Neural progenitor cell (in vitro differentiated cells): ENCODE measurements at regions not wholly inside any gene's neighbourhood (a gene's known extent, or its start where the extent isn't known, plus 50 kb on each side); places are given as distances from the start of the nearest gene placed in this dataset.

Experiments
- DNase-seq: peaks from one replicate; pipeline ENCODE4 v3.0.0-alpha.2; 2016; ENCODE audit warnings: low spot score
- H2AFZ ChIP-seq: fragments of 200-600 bp; sonication (generic); replicated peaks from 2 replicates; pipeline ENCODE4 v1.6.1; 2016; ENCODE audit warnings: antibody characterized with exemption
- H3F3A ChIP-seq: fragments of 200-600 bp; sonication (generic); 2 replicates; pipeline ENCODE4 v1.6.1; 2016; ENCODE audit warnings: antibody characterized with exemption, low read depth
- H3K27ac ChIP-seq: fragments of 200-600 bp; sonication (generic); 2 replicates; pipeline ENCODE4 v1.5.1; 2016; ENCODE audit warnings: mild to moderate bottlenecking
- H3K27me3 ChIP-seq: fragments of 200-600 bp; sonication (generic); 2 replicates; pipeline ENCODE4 v1.6.1; 2016; ENCODE audit warnings: mild to moderate bottlenecking, moderate library complexity
- H3K36me3 ChIP-seq: fragments of 200-600 bp; sonication (generic); 2 replicates; pipeline ENCODE4 v1.5.1; 2016
- H3K4me1 ChIP-seq: fragments of 200-600 bp; sonication (generic); 2 replicates; pipeline ENCODE4 v1.6.1; 2016; ENCODE audit warnings: mixed run types
- H3K4me2 ChIP-seq: fragments of 200-600 bp; sonication (generic); 2 replicates; pipeline ENCODE4 v1.6.1; 2016
- H3K4me3 ChIP-seq: fragments of 200-600 bp; sonication (generic); 2 replicates; pipeline ENCODE4 v1.5.1; 2016
- H3K79me2 ChIP-seq: fragments of 200-600 bp; sonication (generic); 2 replicates; pipeline ENCODE4 v1.6.1; 2016; ENCODE audit warnings: low read depth
- H3K9ac ChIP-seq: fragments of 200-600 bp; sonication (generic); 2 replicates; pipeline ENCODE4 v1.6.1; 2016
- H3K9me3 ChIP-seq: fragments of 200-600 bp; sonication (generic); 2 replicates; pipeline ENCODE4 v1.5.1; 2016; ENCODE audit warnings: low read depth
- H4K20me1 ChIP-seq: fragments of 200-600 bp; sonication (generic); 2 replicates; pipeline ENCODE4 v1.6.1; 2016; ENCODE audit warnings: low read depth
- H3K27ac Mint-ChIP-seq: 3 replicates; pipeline ENCODE4 v1.8.0; 2021; ENCODE audit warnings: mixed read lengths
- H3K27me3 Mint-ChIP-seq: 2 replicates; pipeline ENCODE4 v1.8.0; 2022; ENCODE audit warnings: low read depth, mild to moderate bottlenecking, inconsistent platforms, moderate library complexity, mixed read lengths; ENCODE audit not compliant: insufficient read depth
- H3K36me3 Mint-ChIP-seq: 3 replicates; pipeline ENCODE4 v1.8.0; 2021; ENCODE audit warnings: mixed read lengths
- H3K4me1 Mint-ChIP-seq: 3 replicates; pipeline ENCODE4 v1.8.0; 2021; ENCODE audit warnings: mixed read lengths
- H3K4me3 Mint-ChIP-seq: 3 replicates; pipeline ENCODE4 v1.8.0; 2021; ENCODE audit warnings: mild to moderate bottlenecking, moderate library complexity, mixed read lengths
- H3K9me3 Mint-ChIP-seq: 3 replicates; pipeline ENCODE4 v1.8.0; 2020; ENCODE audit warnings: mixed read lengths
- CTCF ChIP-seq: fragments of 200-600 bp; sonication (generic); IDR thresholded peaks from 2 replicates; pipeline ENCODE4 v1.5.1; 2017; ENCODE audit warnings: antibody characterized with exemption, mild to moderate bottlenecking
- EZH2 ChIP-seq: fragments of 200-600 bp; sonication (generic); IDR thresholded peaks from 2 replicates; pipeline ENCODE4 v1.6.1; 2017; ENCODE audit warnings: antibody characterized with exemption, mild to moderate bottlenecking, moderate library complexity
- EZH2phosphoT487 ChIP-seq: fragments of 200-600 bp; sonication (generic); IDR thresholded peaks from 2 replicates; pipeline ENCODE4 v1.6.1; 2017; ENCODE audit warnings: antibody characterized with exemption

- no peak overlapping the region for H3K4me2 ChIP-seq
- H3K27me3 ChIP-seq: no peaks in the 10 kb centered on the region
- no peaks in the 10 kb centered on the region for H3K4me1 ChIP-seq
- Mint-ChIP-seq H3K36me3 (no peaks in the 10 kb centered on the region), H3K27me3 (no peaks in the 10 kb centered on the region), H3K4me3 (no peak overlapping the region), H3K9me3 (no peaks in the 10 kb centered on the region), H3K27ac (no peak overlapping the region), H3K4me1 (no peaks in the 10 kb centered on the region)
- no peaks in the 10 kb centered on the region for H3K9me3 ChIP-seq
- H2AFZ ChIP-seq: no peak overlapping the region
- DNase-seq: no peak
- no peaks in the 10 kb centered on the region for H3K79me2 ChIP-seq
- H3F3A ChIP-seq: no peaks in the 10 kb centered on the region
- H3K36me3 ChIP-seq: no peaks in the 10 kb centered on the region
- no peak overlapping the region for H3K9ac ChIP-seq
- TF ChIP-seq CTCF (no peak), EZH2 (no peak), EZH2phosphoT487 (no peak)
- H4K20me1 ChIP-seq: no peaks in the 10 kb centered on the region
- no peak overlapping the region for H3K27ac ChIP-seq
- H3K4me3 ChIP-seq: no peak overlapping the region
Measured at GRCh38 chr4:45596379-45597101, 527.3 kb downstream of the GABRG1 start.

- H3K9me3 ChIP-seq: no peaks in the 10 kb centered on the region
- peaks cover 4% of the 10 kb centered on the region for H3K9me3 Mint-ChIP-seq
Measured at GRCh38 chr4:45580334-45580733, 543.5 kb downstream of the GABRG1 start.

GRCh38 chr4:45578874-45579273, 545.0 kb downstream of the GABRG1 start:
- Histone ChIP-seq H3K79me2 (no peaks in the 10 kb centered on the region), H3K9ac (no peak overlapping the region), H3K4me1 (no peaks in the 10 kb centered on the region), H2AFZ (no peak overlapping the region), H3F3A (no peaks in the 10 kb centered on the region), H3K27ac (no peak overlapping the region), H3K9me3 (no peaks in the 10 kb centered on the region), H3K27me3 (no peaks in the 10 kb centered on the region), H4K20me1 (no peaks in the 10 kb centered on the region), H3K4me2 (no peak overlapping the region), H3K36me3 (no peaks in the 10 kb centered on the region), H3K4me3 (no peak overlapping the region)
- no peak overlapping the region for H3K4me3 Mint-ChIP-seq
- TF ChIP-seq EZH2 (no peak), CTCF (no peak), EZH2phosphoT487 (no peak)
- no peaks in the 10 kb centered on the region for H3K4me1 Mint-ChIP-seq
- H3K27me3 Mint-ChIP-seq: no peaks in the 10 kb centered on the region
- no peaks in the 10 kb centered on the region for H3K9me3 Mint-ChIP-seq
- H3K36me3 Mint-ChIP-seq: no peaks in the 10 kb centered on the region
- no peak overlapping the region for H3K27ac Mint-ChIP-seq
- DNase-seq: no peak

More at GRCh38 chr4:45580334-45580733, 543.5 kb downstream of the GABRG1 start:
- Histone ChIP-seq H3K4me1 (no peaks in the 10 kb centered on the region), H3F3A (no peaks in the 10 kb centered on the region), H3K4me2 (no peak overlapping the region), H3K27me3 (no peaks in the 10 kb centered on the region), H3K36me3 (no peaks in the 10 kb centered on the region), H2AFZ (no peak overlapping the region), H3K9ac (no peak overlapping the region), H4K20me1 (no peaks in the 10 kb centered on the region), H3K27ac (no peak overlapping the region), H3K4me3 (no peak overlapping the region), H3K79me2 (no peaks in the 10 kb centered on the region)
- no peak overlapping the region for H3K4me3 Mint-ChIP-seq
- H3K36me3 Mint-ChIP-seq: no peaks in the 10 kb centered on the region
- DNase-seq: no peak
- no peaks in the 10 kb centered on the region for H3K27me3 Mint-ChIP-seq
- no peaks in the 10 kb centered on the region for H3K4me1 Mint-ChIP-seq
- TF ChIP-seq EZH2 (no peak), EZH2phosphoT487 (no peak), CTCF (no peak)
- no peak overlapping the region for H3K27ac Mint-ChIP-seq
